ENCODE measurements at regions not wholly inside any gene's neighbourhood (a gene's known extent, or its start where the extent isn't known, plus 50 kb on each side); places are given as distances from the start of the nearest gene placed in this dataset.
"Not testable (repeated sequence)": the region's sequence is repeated elsewhere in the genome, so short reads cannot be mapped to it uniquely, and the experiment has no call there.

DNA sequence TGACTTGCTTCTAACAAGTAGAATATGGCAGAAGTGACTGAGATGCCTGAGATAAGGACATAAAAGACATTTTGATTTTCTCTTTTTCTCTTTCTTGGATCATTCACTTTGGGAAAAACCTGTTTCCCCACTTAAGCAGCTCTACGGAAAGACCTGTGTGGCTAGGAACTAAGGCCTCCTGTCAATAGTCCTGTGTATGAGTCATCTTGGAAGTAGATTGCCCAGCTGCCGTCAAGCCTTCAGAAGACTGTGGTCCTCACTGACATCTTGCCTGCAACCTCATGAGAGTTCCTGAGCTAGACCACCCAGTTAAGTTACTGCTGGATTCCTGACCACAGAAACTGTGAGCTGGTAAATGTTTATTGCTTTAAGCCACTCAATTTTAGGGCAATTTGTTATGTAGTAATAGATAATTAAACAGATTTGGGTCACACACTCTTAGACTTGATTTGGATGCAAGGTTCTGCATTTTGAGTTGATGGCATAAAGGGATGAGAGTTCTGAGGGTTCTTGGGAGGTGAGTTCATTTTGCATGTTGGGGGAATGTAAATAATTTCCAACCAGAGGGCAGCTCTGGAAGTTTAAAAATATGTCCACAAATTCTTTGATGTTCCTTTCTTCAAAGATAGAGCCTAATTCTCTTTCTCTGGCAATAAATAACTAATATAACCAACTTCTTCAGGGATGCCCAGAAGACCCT is 229.2 kb downstream of the SQOR start:
- POLR2A ChIA-PET = no interaction called here
- H3K27me3 Mint-ChIP-seq = peaks cover 0 to 4% of the 10 kb centered on the region in 2 donors
- H3K27ac ChIP-seq (ENCODE audit: low read depth, low read length) = no peak overlapping the region
- H3K9me3 ChIP-seq (ENCODE audit: low read length) = no peaks in the 10 kb centered on the region
- H3K4me3 Mint-ChIP-seq = no peak overlapping the region
- peaks cover 0 to 7% (median 0%) of the 10 kb centered on the region in 5 donors for H3K9me3 Mint-ChIP-seq
- DNase-seq = no peak
- no peak overlapping the region for H3K4me3 ChIP-seq (ENCODE audit: low read length)
- H3K36me3 ChIP-seq (ENCODE audit: insufficient read depth, low read length) = no peaks in the 10 kb centered on the region
- H3K4me1 Mint-ChIP-seq = no peaks in the 10 kb centered on the region
- no peak overlapping the region for H3K27ac Mint-ChIP-seq
- H3K36me3 Mint-ChIP-seq = no peaks in the 10 kb centered on the region
- no peaks in the 10 kb centered on the region for H3K4me1 ChIP-seq (ENCODE audit: insufficient read depth, low read length)
- CTCF ChIA-PET = interaction anchor here (1.4 kb wide), 1 partner anchor 79 kb away, joined by 3 read pairs; no protein-coding TSS in a partner anchor
- H3K27me3 ChIP-seq (ENCODE audit: insufficient read depth, low read length, poor library complexity, severe bottlenecking) = no peaks in the 10 kb centered on the region

DNA sequence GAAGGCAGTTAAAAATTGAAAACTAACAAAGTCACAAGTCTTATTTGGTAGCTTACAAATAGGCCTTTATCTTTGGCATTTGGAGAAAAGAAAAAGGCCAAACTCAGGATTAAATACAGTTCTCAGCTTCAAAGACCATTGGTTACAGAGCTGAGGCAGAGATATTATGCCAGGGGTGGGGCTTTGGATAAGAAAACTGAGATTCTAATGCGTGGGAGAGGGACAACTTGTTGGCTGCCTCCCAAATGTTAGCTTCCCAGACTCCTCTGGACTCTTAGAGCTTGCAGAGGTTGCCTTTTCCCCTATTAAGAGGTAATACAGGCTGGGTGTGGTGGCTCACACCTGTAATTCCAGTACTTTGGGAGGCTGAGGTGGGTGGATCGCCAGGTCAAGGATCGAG is 231.8 kb downstream of the SQOR start:
- H3K9me3 Mint-ChIP-seq = peaks cover 0 to 7% (median 3%) of the 10 kb centered on the region in 5 donors
- no peaks in the 10 kb centered on the region for H3K4me1 Mint-ChIP-seq
- H3K36me3 Mint-ChIP-seq = no peaks in the 10 kb centered on the region
- Histone ChIP-seq H3K36me3 (ENCODE audit: insufficient read depth, low read length) (no peaks in the 10 kb centered on the region), H3K27me3 (ENCODE audit: insufficient read depth, low read length, poor library complexity, severe bottlenecking) (no peaks in the 10 kb centered on the region), H3K4me1 (ENCODE audit: insufficient read depth, low read length) (no peaks in the 10 kb centered on the region), H3K4me3 (ENCODE audit: low read length) (no peak overlapping the region), H3K27ac (ENCODE audit: low read depth, low read length) (no peak overlapping the region), H3K9me3 (ENCODE audit: low read length) (no peaks in the 10 kb centered on the region)
- ChIA-PET POLR2A (no interaction called here), CTCF (no interaction called here)
- H3K4me3 Mint-ChIP-seq = no peak overlapping the region
- H3K27me3 Mint-ChIP-seq = peaks cover 0 to 4% of the 10 kb centered on the region in 2 donors
- DNase-seq = no peak
- H3K27ac Mint-ChIP-seq = no peak overlapping the region

DNA sequence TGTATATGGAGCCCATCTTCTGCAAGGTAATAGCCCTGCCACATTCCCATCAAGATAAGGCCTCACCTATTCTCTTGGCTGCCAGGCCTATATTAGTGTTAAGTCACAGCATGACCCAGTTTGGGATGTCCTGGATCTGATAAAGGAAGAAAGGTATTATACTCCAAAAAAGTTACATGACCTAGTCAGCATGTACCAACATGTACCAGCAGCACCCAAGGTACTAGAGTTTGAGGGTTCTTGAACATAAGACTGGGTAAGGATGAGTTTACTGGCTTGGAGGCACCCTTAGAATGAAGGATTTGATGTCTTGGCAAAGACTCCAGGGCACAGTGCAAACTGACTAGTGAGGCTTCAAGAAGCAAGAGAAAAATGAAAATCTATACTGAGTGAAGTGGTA is 232.5 kb downstream of the SQOR start:
- H3K9me3 Mint-ChIP-seq = peaks cover 0 to 7% (median 6%) of the 10 kb centered on the region in 5 donors
- peaks cover 0 to 7% of the 10 kb centered on the region in 2 donors for H3K27me3 Mint-ChIP-seq
- no peaks in the 10 kb centered on the region for H3K4me1 ChIP-seq (ENCODE audit: insufficient read depth, low read length)
- H3K27me3 ChIP-seq (ENCODE audit: insufficient read depth, low read length, poor library complexity, severe bottlenecking) = no peaks in the 10 kb centered on the region
- H3K9me3 ChIP-seq (ENCODE audit: low read length) = no peaks in the 10 kb centered on the region
- no peak overlapping the region for H3K27ac Mint-ChIP-seq
- H3K4me3 ChIP-seq (ENCODE audit: low read length) = no peak overlapping the region
- CTCF ChIA-PET = no interaction called here
- no peak overlapping the region for H3K27ac ChIP-seq (ENCODE audit: low read depth, low read length)
- H3K36me3 Mint-ChIP-seq = no peaks in the 10 kb centered on the region
- H3K4me3 Mint-ChIP-seq = no peak overlapping the region
- no peak for DNase-seq
- H3K36me3 ChIP-seq (ENCODE audit: insufficient read depth, low read length) = no peaks in the 10 kb centered on the region
- H3K4me1 Mint-ChIP-seq = no peaks in the 10 kb centered on the region
- POLR2A ChIA-PET = no interaction called here

DNA sequence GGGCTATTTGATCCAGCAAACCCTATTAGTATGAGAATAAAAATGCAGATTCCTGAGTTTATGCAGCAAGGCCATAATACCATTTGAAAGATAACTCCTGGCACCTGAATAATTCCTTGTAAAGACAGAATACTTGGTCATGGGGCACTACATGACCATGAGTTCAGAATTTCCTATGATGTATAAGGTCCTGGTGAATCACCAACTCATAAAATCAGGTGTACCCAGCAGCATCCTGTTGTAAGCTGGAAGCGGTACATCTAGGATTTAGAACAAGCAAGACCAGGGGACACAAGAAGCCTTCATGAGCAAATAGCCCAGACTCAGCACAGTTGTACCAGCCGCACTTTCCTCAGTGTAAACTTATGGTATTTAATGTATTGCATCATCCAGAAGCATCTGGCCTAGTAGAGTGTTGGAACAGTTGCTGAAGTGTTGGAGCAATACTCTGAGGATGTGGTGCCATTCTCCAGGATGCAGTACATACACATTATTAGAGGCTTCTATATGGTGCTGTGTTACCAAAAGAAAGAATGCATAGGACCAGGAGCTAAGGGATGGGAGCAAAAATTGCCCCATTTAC is 233.4 kb downstream of the SQOR start:
- no peak for DNase-seq
- H3K27me3 ChIP-seq (ENCODE audit: insufficient read depth, low read length, poor library complexity, severe bottlenecking) = no peaks in the 10 kb centered on the region
- H3K27ac Mint-ChIP-seq = no peak overlapping the region
- H3K9me3 Mint-ChIP-seq = peaks cover 0 to 11% (median 8%) of the 10 kb centered on the region in 5 donors
- H3K4me1 ChIP-seq (ENCODE audit: insufficient read depth, low read length) = no peaks in the 10 kb centered on the region
- no peaks in the 10 kb centered on the region for H3K36me3 Mint-ChIP-seq
- no peak overlapping the region for H3K27ac ChIP-seq (ENCODE audit: low read depth, low read length)
- peaks cover 0 to 7% of the 10 kb centered on the region in 2 donors for H3K27me3 Mint-ChIP-seq
- H3K4me1 Mint-ChIP-seq = no peaks in the 10 kb centered on the region
- no peak overlapping the region for H3K4me3 Mint-ChIP-seq
- ChIA-PET CTCF (no interaction called here), POLR2A (no interaction called here)
- H3K36me3 ChIP-seq (ENCODE audit: insufficient read depth, low read length) = no peaks in the 10 kb centered on the region
- H3K9me3 ChIP-seq (ENCODE audit: low read length) = no peaks in the 10 kb centered on the region
- no peak overlapping the region for H3K4me3 ChIP-seq (ENCODE audit: low read length)

DNA sequence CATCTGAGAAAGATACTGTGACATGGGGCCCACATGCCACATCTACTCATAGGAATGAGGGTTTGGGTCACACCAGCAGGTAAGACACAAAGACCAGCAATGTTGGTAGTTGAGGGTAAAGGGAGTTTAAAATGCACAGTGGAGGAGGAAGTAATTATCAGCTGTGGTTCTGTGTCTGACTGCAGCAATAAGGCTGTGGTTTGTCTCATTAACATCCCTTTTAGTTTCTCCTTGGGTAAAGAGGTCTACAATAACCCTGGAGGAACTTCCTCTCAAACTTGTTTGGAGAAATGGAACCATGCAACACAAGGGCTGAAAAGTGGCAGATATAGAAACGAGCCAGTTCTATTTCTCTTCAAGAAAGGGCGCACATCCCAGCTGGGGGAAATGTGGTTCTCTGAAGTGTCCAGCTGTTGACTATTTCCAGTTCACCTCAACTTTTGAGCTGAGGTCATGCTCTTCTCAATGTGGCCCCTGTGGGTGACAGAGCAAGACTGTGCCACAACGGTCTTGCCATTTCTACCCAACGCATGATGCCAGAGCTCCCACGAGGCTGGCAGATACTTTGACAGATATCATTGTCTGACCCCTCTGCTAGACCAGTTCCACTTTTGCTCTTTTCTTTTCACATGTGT is 234.3 kb downstream of the SQOR start:
- Histone ChIP-seq H3K4me3 (ENCODE audit: low read length) (no peak overlapping the region), H3K36me3 (ENCODE audit: insufficient read depth, low read length) (no peaks in the 10 kb centered on the region), H3K27ac (ENCODE audit: low read depth, low read length) (no peak overlapping the region), H3K27me3 (ENCODE audit: insufficient read depth, low read length, poor library complexity, severe bottlenecking) (no peaks in the 10 kb centered on the region), H3K9me3 (ENCODE audit: low read length) (no peaks in the 10 kb centered on the region), H3K4me1 (ENCODE audit: insufficient read depth, low read length) (no peaks in the 10 kb centered on the region)
- H3K9me3 Mint-ChIP-seq = peaks cover 0 to 11% (median 8%) of the 10 kb centered on the region in 5 donors
- H3K4me1 Mint-ChIP-seq = no peaks in the 10 kb centered on the region
- H3K36me3 Mint-ChIP-seq = no peaks in the 10 kb centered on the region
- DNase-seq = no peak
- CTCF ChIA-PET = no interaction called here
- H3K27ac Mint-ChIP-seq = no peak overlapping the region
- H3K27me3 Mint-ChIP-seq = peaks cover 0 to 7% of the 10 kb centered on the region in 2 donors
- POLR2A ChIA-PET = no interaction called here
- no peak overlapping the region for H3K4me3 Mint-ChIP-seq

DNA sequence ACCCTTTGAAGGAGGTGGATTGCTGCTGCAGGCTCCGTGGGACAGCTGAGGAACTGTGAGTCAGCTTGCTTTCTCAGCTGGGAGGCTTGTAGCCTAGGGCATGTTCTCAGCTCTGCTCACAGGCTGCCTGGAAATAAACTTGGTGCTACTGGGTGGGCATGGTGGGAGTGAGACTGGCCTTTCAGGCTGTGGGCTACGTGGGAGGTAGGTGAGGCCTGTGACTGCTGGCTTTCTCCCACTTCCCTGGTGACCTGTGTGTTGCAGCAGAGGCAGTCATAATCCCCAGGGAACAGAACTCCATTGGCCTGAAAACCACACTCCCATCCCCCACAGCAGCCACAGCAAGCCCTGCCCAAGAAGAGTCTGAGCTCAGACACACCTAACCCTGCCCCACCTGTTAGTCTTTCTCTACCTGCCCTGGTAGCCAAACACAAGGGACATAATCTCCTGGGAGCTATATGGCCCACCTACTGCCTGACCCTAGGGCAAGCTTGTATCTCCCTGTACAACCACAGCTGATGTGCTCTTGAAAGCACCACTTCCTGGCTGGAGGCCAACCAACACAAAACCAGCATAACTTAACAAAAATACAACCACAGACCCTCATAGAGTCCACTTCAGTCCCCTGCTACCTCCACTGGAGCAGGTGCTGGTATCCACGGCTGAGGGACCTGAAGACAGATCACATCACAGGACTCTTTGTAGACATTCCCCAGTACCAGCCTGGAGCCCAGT is 236.5 kb downstream of the SQOR start:
- Mint-ChIP-seq H3K36me3 (no peaks in the 10 kb centered on the region), H3K27me3 (peaks cover 1 to 3% of the 10 kb centered on the region in 2 donors), H3K4me1 (no peaks in the 10 kb centered on the region), H3K4me3 (no peak overlapping the region), H3K27ac (no peak overlapping the region), H3K9me3 (peaks cover 0 to 11% (median 6%) of the 10 kb centered on the region in 5 donors)
- ChIA-PET CTCF (no interaction called here), POLR2A (no interaction called here)
- H3K9me3 ChIP-seq (ENCODE audit: low read length) = no peaks in the 10 kb centered on the region
- no peaks in the 10 kb centered on the region for H3K4me1 ChIP-seq (ENCODE audit: insufficient read depth, low read length)
- H3K36me3 ChIP-seq (ENCODE audit: insufficient read depth, low read length) = no peaks in the 10 kb centered on the region
- no peak for DNase-seq
- no peak overlapping the region for H3K27ac ChIP-seq (ENCODE audit: low read depth, low read length)
- no peak overlapping the region for H3K4me3 ChIP-seq (ENCODE audit: low read length)
- H3K27me3 ChIP-seq (ENCODE audit: insufficient read depth, low read length, poor library complexity, severe bottlenecking) = no peaks in the 10 kb centered on the region

DNA sequence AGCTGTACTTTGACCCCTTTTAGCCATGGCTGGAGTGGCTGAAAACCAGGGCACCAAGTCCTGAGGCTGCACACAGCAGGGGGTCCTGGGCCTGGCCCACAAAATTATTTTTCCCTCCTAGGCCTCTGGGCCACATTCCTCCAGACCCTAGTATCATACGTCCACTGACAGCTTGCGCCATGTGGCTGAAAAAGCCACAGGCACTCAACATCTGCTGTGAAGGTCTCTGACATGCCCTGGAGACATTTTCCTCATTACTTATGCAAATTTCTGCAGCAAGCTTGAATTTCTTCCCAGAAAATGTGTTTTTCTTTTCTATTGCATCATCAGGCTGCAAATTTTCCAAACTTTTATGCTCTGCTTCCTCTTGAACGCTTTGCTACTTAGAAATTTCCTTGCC is 239.0 kb downstream of the SQOR start:
- Histone ChIP-seq H3K27ac (ENCODE audit: low read depth, low read length) (no peak overlapping the region), H3K36me3 (ENCODE audit: insufficient read depth, low read length) (no peaks in the 10 kb centered on the region), H3K9me3 (ENCODE audit: low read length) (no peaks in the 10 kb centered on the region), H3K4me3 (ENCODE audit: low read length) (no peak overlapping the region), H3K4me1 (ENCODE audit: insufficient read depth, low read length) (no peaks in the 10 kb centered on the region), H3K27me3 (ENCODE audit: insufficient read depth, low read length, poor library complexity, severe bottlenecking) (no peaks in the 10 kb centered on the region)
- ChIA-PET POLR2A (no interaction called here), CTCF (no interaction called here)
- peaks cover 1 to 3% of the 10 kb centered on the region in 2 donors for H3K27me3 Mint-ChIP-seq
- H3K27ac Mint-ChIP-seq = no peak overlapping the region
- no peak for DNase-seq
- H3K36me3 Mint-ChIP-seq = no peaks in the 10 kb centered on the region
- H3K4me3 Mint-ChIP-seq = no peak overlapping the region
- no peaks in the 10 kb centered on the region for H3K4me1 Mint-ChIP-seq
- H3K9me3 Mint-ChIP-seq = peaks cover 0 to 11% (median 3%) of the 10 kb centered on the region in 5 donors

DNA sequence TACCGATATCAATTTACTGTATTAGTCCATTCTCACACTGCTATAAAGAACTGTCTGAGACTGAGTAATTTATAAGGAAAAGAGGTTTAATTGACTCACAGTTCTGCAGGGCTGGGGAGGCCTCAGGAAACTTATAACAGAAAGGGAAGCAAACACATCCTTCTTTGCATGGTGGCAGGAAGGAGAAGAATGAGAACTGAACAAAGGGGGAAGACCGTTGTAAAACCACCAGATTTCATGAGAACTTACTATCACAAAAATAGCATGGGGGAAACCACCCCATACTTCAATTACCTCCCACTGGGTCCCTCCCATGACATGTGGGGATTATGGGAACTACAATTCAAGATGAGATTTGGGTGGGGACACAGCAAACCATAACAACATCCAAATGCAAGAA is 239.7 kb downstream of the SQOR start:
- POLR2A ChIA-PET; H3K27me3 ChIP-seq (ENCODE audit: insufficient read depth, low read length, poor library complexity, severe bottlenecking); H3K9me3 ChIP-seq (ENCODE audit: low read length); H3K36me3 Mint-ChIP-seq; H3K4me3 ChIP-seq (ENCODE audit: low read length); H3K36me3 ChIP-seq (ENCODE audit: insufficient read depth, low read length); H3K4me1 Mint-ChIP-seq; H3K27me3 Mint-ChIP-seq; H3K4me1 ChIP-seq (ENCODE audit: insufficient read depth, low read length); H3K27ac Mint-ChIP-seq; H3K27ac ChIP-seq (ENCODE audit: low read depth, low read length); H3K4me3 Mint-ChIP-seq; DNase-seq; CTCF ChIA-PET: not testable (repeated sequence)
- peaks cover 0 to 11% (median 3%) of the 10 kb centered on the region in 5 donors for H3K9me3 Mint-ChIP-seq

All from CD8-positive, alpha-beta memory T cell (primary cell).